MCF 10A (cell line): ENCODE measurements at regions not wholly inside any gene's neighbourhood (a gene's known extent, or its start where the extent isn't known, plus 50 kb on each side); places are given as distances from the start of the nearest gene placed in this dataset.

Source experiments
- BruUV-seq: library from RNA; stranded (reverse); fragments of 400-500 nt; replicated peaks from 2 replicates; lab custom pipeline; 2021; lab: Mats Ljungman, UMichigan
- CTCF ChIA-PET: fragments of 300-600 bp; sonication (Branson Sonifier 250); formaldehyde crosslinking; extraction: SDS; loops from one replicate; lab custom pipeline; 2021; ENCODE audit warnings: antibody characterized with exemption, inconsistent platforms; lab: Yijun Ruan, JAX
- POLR2A ChIA-PET: fragments of 300-600, 350-650 bp; sonication (Branson Sonifier 250); formaldehyde crosslinking; extraction: SDS; loops from one replicate; lab custom pipeline; 2020; ENCODE audit warnings: antibody characterized with exemption, inconsistent platforms; lab: Yijun Ruan, JAX
- DNase-seq: peaks from one replicate; pipeline ENCODE4 v3.0.0-alpha.2; 2018; ENCODE audit not compliant: unreplicated experiment
- H3K27ac Mint-ChIP-seq: one replicate; pipeline ENCODE4 v1.8.0; 2022; ENCODE audit warnings: mild to moderate bottlenecking, low read depth, mixed read lengths; ENCODE audit not compliant: unreplicated experiment
- H3K27me3 Mint-ChIP-seq: one replicate; pipeline ENCODE4 v1.8.0; 2022; ENCODE audit warnings: mixed read lengths; ENCODE audit not compliant: insufficient read depth, unreplicated experiment
- H3K36me3 Mint-ChIP-seq: one replicate; pipeline ENCODE4 v1.8.0; 2022; ENCODE audit warnings: mild to moderate bottlenecking, moderate library complexity, mixed read lengths; ENCODE audit not compliant: insufficient read depth, unreplicated experiment
- H3K4me1 Mint-ChIP-seq: one replicate; pipeline ENCODE4 v1.8.0; 2022; ENCODE audit warnings: mixed read lengths; ENCODE audit not compliant: insufficient read depth, unreplicated experiment
- H3K4me3 Mint-ChIP-seq: one replicate; pipeline ENCODE4 v1.8.0; 2022; ENCODE audit warnings: mild to moderate bottlenecking, moderate library complexity, mixed read lengths; ENCODE audit not compliant: unreplicated experiment
- H3K9me3 Mint-ChIP-seq: one replicate; pipeline ENCODE4 v1.8.0; 2022; ENCODE audit warnings: mixed read lengths; ENCODE audit not compliant: unreplicated experiment
- CTCF ChIP-seq: fragments of 200-600 bp; IDR thresholded peaks from one replicate; pipeline ENCODE4 v1.8.0; 2022; ENCODE audit warnings: antibody characterized with exemption, mild to moderate bottlenecking; ENCODE audit not compliant: unreplicated experiment
- intact Hi-C: fragments of 100-400 bp; cut with micrococcal nuclease; formaldehyde crosslinking; loops from 2 replicates; pipeline ENCODE4 v1.14.1; 2022

GRCh38 chr7:10085231-10085630 is 888.4 kb upstream of the PHF14 start:
- intact Hi-C loops = no loop called here
- Mint-ChIP-seq H3K27ac (no peak overlapping the region), H3K4me3 (no peak overlapping the region), H3K9me3 (no peaks in the 10 kb centered on the region), H3K27me3 (peaks cover 85% of the 10 kb centered on the region), H3K36me3 (no peaks in the 10 kb centered on the region), H3K4me1 (no peaks in the 10 kb centered on the region)
- BruUV-seq = no TSS peak
- ChIA-PET POLR2A (no interaction called here), CTCF (no interaction called here)
- no peak for TF ChIP-seq CTCF
- DNase-seq = no peak

GRCh38 chr7:10100572-10100971 is 873.1 kb upstream of the PHF14 start:
- CTCF ChIA-PET = no interaction called here
- Mint-ChIP-seq H3K4me1 (no peaks in the 10 kb centered on the region), H3K4me3 (no peak overlapping the region), H3K27me3 (peaks cover 59% of the 10 kb centered on the region), H3K36me3 (no peaks in the 10 kb centered on the region), H3K27ac (no peak overlapping the region), H3K9me3 (no peaks in the 10 kb centered on the region)
- POLR2A ChIA-PET = no interaction called here
- no peak for DNase-seq
- no peak for TF ChIP-seq CTCF
- BruUV-seq = no TSS peak
- intact Hi-C loops = no loop called here

- Mint-ChIP-seq H3K27me3 (peaks cover 63% of the 10 kb centered on the region), H3K36me3 (no peaks in the 10 kb centered on the region), H3K4me1 (no peaks in the 10 kb centered on the region), H3K4me3 (no peak overlapping the region), H3K9me3 (no peaks in the 10 kb centered on the region), H3K27ac (no peak overlapping the region)
- no peak for DNase-seq
- POLR2A ChIA-PET = no interaction called here
- CTCF ChIA-PET = no interaction called here
- TF ChIP-seq CTCF = no peak
- no TSS peak for BruUV-seq
- intact Hi-C loops = no loop called here
These were observed 872.3 kb upstream of the PHF14 start for GRCh38 chr7:10101351-10101750.

- no peak for TF ChIP-seq CTCF
- Mint-ChIP-seq H3K27ac (no peak overlapping the region), H3K4me1 (no peaks in the 10 kb centered on the region), H3K36me3 (no peaks in the 10 kb centered on the region), H3K4me3 (no peak overlapping the region), H3K9me3 (no peaks in the 10 kb centered on the region), H3K27me3 (peaks cover 92% of the 10 kb centered on the region)
- BruUV-seq = no TSS peak
- no peak for DNase-seq
- CTCF ChIA-PET = no interaction called here
- intact Hi-C loops = no loop called here
- POLR2A ChIA-PET = no interaction called here
These were observed 869.4 kb upstream of the PHF14 start for GRCh38 chr7:10104292-10104691.
